ENCODE measurements at regions not wholly inside any gene's neighbourhood (a gene's known extent, or its start where the extent isn't known, plus 50 kb on each side); places are given as distances from the start of the nearest gene placed in this dataset.

DNA sequence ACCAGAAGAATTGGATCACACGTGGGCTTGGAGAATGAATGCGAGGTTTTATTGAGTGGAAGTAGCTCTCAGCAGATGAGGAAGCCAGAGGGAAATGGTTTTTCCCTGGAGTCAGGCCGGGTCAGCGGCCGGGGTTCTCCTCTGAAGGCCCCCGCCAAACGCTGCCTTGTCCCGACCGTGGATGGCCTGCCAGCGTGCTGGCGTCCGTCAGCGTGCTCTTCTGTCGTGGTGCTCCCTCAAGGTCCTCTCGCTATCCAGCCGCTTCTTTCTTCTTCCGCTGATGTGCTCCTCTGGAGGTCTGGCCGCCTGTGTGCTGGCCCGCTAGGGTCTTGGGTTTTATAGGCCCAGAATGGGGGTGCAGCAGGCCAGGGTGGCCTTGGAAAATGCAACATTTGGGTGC is 632.2 kb downstream of the TRAM1L1 start:
- no peaks in the 10 kb centered on the region for H3K36me3 Mint-ChIP-seq
- H3K79me2 ChIP-seq (ENCODE audit: insufficient read depth, low read length) = no peaks in the 10 kb centered on the region
- H3K4me1 ChIP-seq (ENCODE audit: control insufficient read depth in 1 of 2, insufficient read depth in 2 of 2, low read length in 2 of 2) = no peaks in the 10 kb centered on the region
- no peak overlapping the region for H3K9ac ChIP-seq (ENCODE audit: insufficient read depth, low read length, poor library complexity, severe bottlenecking)
- H3K4me3 Mint-ChIP-seq = no peak overlapping the region
- no peak overlapping the region for H3K4me3 ChIP-seq (replicated peaks in 1 of 3; ENCODE audit: low read depth in 2 of 3, low read length in 3 of 3)
- intact Hi-C loops (cut with micrococcal nuclease) = no loop called here
- H3K9me3 ChIP-seq (replicated peaks in 1 of 2; ENCODE audit: control insufficient read depth in 1 of 2, insufficient read depth in 1 of 2, low read length in 2 of 2) = peaks cover 0 to 7% of the 10 kb centered on the region in 2 donors
- H3K4me2 ChIP-seq (replicated peaks; ENCODE audit: extremely low read depth, low read length, poor library complexity, severe bottlenecking) = no peak overlapping the region
- no peaks in the 10 kb centered on the region for H3K4me1 Mint-ChIP-seq
- peaks cover 0 to 2% (median 0%) of the 10 kb centered on the region in 3 donors for H3K27me3 Mint-ChIP-seq (ENCODE audit: low read depth in 3 of 3)
- WGBS (ENCODE audit: insufficient coverage) = 95% methylated on average over 19 of the region's 19 CpGs
- H3K36me3 ChIP-seq (replicated peaks in 1 of 2; ENCODE audit: control insufficient read depth in 1 of 2, insufficient read depth in 2 of 2, low read length in 2 of 2) = no peaks in the 10 kb centered on the region
- H3K27ac ChIP-seq (ENCODE audit: low read depth in 1 of 2, low read length in 2 of 2) = no peak overlapping the region
- H3K27ac Mint-ChIP-seq = no peak overlapping the region
- H3K27me3 ChIP-seq (ENCODE audit: control insufficient read depth in 2 of 2, insufficient read depth in 2 of 2, low read length in 2 of 2) = no peaks in the 10 kb centered on the region
- no peak for TF ChIP-seq CTCF (IDR thresholded peaks at IDR 0.05)
- DNase-seq = no peak
- H2AFZ ChIP-seq (ENCODE audit: insufficient read depth, low read depth, low read length, poor library complexity, severe bottlenecking) = no peak overlapping the region
- H4K20me1 ChIP-seq (ENCODE audit: insufficient read depth, low read length) = no peaks in the 10 kb centered on the region
- H3K9me3 Mint-ChIP-seq = peaks cover 0 to 9% (median 2%) of the 10 kb centered on the region in 7 donors

GRCh38 chr4:116449764-116450163 is 635.6 kb downstream of the TRAM1L1 start:
- Histone ChIP-seq H3K4me3 (replicated peaks in 1 of 3; ENCODE audit: low read depth in 2 of 3, low read length in 3 of 3) (no peak overlapping the region), H3K27ac (ENCODE audit: low read depth in 1 of 2, low read length in 2 of 2) (no peak overlapping the region), H3K36me3 (replicated peaks in 1 of 2; ENCODE audit: control insufficient read depth in 1 of 2, insufficient read depth in 2 of 2, low read length in 2 of 2) (no peaks in the 10 kb centered on the region), H3K9me3 (replicated peaks in 1 of 2; ENCODE audit: control insufficient read depth in 1 of 2, insufficient read depth in 1 of 2, low read length in 2 of 2) (peaks cover 0 to 7% of the 10 kb centered on the region in 2 donors), H3K27me3 (ENCODE audit: control insufficient read depth in 2 of 2, insufficient read depth in 2 of 2, low read length in 2 of 2) (no peaks in the 10 kb centered on the region), H2AFZ (ENCODE audit: insufficient read depth, low read depth, low read length, poor library complexity, severe bottlenecking) (no peak overlapping the region), H3K79me2 (ENCODE audit: insufficient read depth, low read length) (no peaks in the 10 kb centered on the region), H4K20me1 (ENCODE audit: insufficient read depth, low read length) (no peaks in the 10 kb centered on the region), H3K9ac (ENCODE audit: insufficient read depth, low read length, poor library complexity, severe bottlenecking) (no peak overlapping the region), H3K4me1 (ENCODE audit: control insufficient read depth in 1 of 2, insufficient read depth in 2 of 2, low read length in 2 of 2) (no peaks in the 10 kb centered on the region), H3K4me2 (replicated peaks; ENCODE audit: extremely low read depth, low read length, poor library complexity, severe bottlenecking) (no peak overlapping the region)
- no peak for TF ChIP-seq CTCF (IDR thresholded peaks at IDR 0.05)
- intact Hi-C loops (cut with micrococcal nuclease) = no loop called here
- peaks cover 0 to 9% (median 2%) of the 10 kb centered on the region in 7 donors for H3K9me3 Mint-ChIP-seq
- no peak overlapping the region for H3K27ac Mint-ChIP-seq
- H3K4me1 Mint-ChIP-seq = no peaks in the 10 kb centered on the region
- WGBS (ENCODE audit: insufficient coverage) = no CpG with 5 or more reads among the region's 2 CpGs
- DNase-seq = no peak
- H3K36me3 Mint-ChIP-seq = no peaks in the 10 kb centered on the region
- no peak overlapping the region for H3K4me3 Mint-ChIP-seq
- peaks cover 0 to 2% (median 0%) of the 10 kb centered on the region in 3 donors for H3K27me3 Mint-ChIP-seq (ENCODE audit: low read depth in 3 of 3)

Data from CD14-positive monocyte (primary cell).